ENCODE measurements at regions not wholly inside any gene's neighbourhood (a gene's known extent, or its start where the extent isn't known, plus 50 kb on each side); places are given as distances from the start of the nearest gene placed in this dataset.

DNA sequence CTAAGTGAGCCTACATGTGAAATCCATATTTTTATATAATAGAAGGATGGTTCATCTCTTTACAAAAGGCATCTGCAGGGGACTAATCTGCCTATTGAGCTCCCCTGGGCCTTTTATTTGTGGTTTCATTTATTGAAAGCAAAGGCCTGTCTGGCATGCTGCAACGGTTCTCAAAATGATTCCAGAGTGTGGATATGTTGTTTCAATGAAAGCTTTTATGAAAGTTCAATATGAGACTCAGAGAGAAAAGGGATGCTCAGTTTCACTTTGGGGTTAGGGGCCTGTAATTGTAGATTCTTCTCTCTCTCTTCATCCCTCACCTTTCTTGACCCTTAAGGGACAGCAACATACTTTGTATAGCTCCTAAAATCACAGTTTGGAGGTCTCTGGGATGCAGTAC, 204.2 kb upstream of the CASK start:
- no peak overlapping the region for H3K4me3 ChIP-seq (ENCODE audit: control insufficient read depth, low read depth, low read length)
- TF ChIP-seq, protein P1, sequence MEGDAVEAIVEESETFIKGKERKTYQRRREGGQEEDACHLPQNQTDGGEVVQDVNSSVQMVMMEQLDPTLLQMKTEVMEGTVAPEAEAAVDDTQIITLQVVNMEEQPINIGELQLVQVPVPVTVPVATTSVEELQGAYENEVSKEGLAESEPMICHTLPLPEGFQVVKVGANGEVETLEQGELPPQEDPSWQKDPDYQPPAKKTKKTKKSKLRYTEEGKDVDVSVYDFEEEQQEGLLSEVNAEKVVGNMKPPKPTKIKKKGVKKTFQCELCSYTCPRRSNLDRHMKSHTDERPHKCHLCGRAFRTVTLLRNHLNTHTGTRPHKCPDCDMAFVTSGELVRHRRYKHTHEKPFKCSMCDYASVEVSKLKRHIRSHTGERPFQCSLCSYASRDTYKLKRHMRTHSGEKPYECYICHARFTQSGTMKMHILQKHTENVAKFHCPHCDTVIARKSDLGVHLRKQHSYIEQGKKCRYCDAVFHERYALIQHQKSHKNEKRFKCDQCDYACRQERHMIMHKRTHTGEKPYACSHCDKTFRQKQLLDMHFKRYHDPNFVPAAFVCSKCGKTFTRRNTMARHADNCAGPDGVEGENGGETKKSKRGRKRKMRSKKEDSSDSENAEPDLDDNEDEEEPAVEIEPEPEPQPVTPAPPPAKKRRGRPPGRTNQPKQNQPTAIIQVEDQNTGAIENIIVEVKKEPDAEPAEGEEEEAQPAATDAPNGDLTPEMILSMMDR (IDR thresholded peaks at IDR 0.05; ENCODE audit: control insufficient read depth, insufficient read depth, low read depth, low read length, missing control alignments), result no peak
- DNase-seq (ENCODE audit: low read depth), result no peak

DNA sequence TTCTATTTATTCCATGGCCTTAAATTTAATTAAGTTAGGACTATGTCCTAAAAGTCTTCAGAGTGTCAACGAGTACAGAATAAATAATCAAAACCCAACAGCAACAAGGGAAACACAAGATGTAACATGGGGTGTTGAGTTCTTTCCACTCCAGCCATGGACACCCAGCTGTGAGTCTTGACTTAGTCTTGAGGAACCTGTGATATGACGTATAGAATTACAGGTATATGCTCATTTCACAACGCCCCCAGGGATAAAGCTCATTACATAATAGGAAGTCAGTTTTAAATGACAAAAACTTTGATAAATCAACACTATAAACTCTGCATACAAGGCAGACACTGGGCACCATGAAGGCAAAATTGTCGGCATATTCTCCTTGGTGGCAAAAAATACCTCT, 200.0 kb upstream of the CASK start:
- DNase-seq (ENCODE audit: low read depth), result no peak
- TF ChIP-seq, protein P1 (IDR thresholded peaks at IDR 0.05; ENCODE audit: control insufficient read depth, insufficient read depth, low read depth, low read length, missing control alignments), result no peak

DNA sequence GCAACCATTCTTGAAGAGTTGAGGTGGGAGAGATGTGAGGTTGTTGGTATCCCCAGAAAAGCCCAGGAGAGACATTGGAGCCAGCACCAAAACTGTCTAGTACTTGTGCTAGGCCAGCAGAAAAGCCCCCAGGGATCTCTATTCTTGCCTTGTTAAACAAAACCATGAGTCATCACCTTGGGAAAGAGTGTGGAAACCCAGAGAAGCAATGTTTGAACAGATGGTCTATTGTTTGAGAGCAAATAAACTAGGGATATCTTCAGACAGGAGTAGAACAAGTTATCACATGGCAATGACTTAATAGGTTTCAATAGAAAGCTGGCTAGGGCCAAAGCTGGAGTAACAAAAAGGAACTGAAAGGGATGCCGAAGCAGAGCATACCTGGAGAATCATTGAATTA, 195.7 kb upstream of the CASK start:
- TF ChIP-seq, protein P1 (IDR thresholded peaks at IDR 0.05; ENCODE audit: control insufficient read depth, insufficient read depth, low read depth, low read length, missing control alignments), result no peak
- DNase-seq (ENCODE audit: low read depth), result no peak
- no peak overlapping the region for H3K4me3 ChIP-seq (ENCODE audit: control insufficient read depth, low read depth, low read length)

More for the DNA sequence above, 200.0 kb upstream of the CASK start:
- no peak overlapping the region for H3K4me3 ChIP-seq (ENCODE audit: control insufficient read depth, low read depth, low read length)

DNA sequence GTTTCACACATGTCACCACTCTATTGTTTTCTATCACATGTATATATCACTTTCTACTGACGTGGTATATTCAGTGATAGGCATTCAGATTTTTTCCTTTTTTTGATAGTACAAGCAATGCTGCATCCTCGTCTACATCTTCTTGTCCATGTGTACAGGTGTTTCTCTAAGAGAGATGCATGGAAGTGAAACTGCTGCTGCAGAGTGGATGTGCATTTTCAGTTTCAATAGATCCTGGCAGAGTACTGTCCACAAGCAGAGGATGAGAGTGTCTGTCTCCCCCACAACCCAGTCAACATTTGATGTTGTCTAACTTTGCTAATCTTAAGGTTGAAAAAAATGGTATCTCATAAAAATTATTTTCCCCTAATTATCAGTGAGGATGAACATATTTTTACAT, 194.0 kb upstream of the CASK start:
- no peak for DNase-seq (ENCODE audit: low read depth)
- no peak overlapping the region for H3K4me3 ChIP-seq (ENCODE audit: control insufficient read depth, low read depth, low read length)
- TF ChIP-seq, protein P1 (IDR thresholded peaks at IDR 0.05; ENCODE audit: control insufficient read depth, insufficient read depth, low read depth, low read length, missing control alignments), result no peak

DNA sequence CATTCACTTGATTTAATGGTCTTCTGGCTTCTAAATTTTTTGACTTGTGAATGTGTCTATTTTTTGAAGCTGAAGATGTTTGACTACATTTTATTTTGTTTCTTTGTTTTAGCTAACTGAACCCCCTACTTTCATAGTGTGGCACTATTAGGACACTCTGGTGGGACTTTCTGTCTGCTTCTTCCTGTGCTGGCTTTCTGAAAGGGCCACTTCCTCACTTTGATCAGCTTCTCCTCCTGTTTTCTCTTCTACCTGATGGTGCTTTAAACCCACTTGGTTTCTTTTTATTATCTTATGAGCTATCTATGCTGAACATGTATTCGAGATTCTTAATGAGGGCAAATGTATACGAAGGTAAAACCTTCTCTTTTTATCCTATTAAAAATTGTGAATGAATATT, 186.1 kb upstream of the CASK start:
- DNase-seq (ENCODE audit: low read depth), result no peak
- TF ChIP-seq, protein P1 (IDR thresholded peaks at IDR 0.05; ENCODE audit: control insufficient read depth, insufficient read depth, low read depth, low read length, missing control alignments), result no peak
- H3K4me3 ChIP-seq (ENCODE audit: control insufficient read depth, low read depth, low read length), result no peak overlapping the region

DNA sequence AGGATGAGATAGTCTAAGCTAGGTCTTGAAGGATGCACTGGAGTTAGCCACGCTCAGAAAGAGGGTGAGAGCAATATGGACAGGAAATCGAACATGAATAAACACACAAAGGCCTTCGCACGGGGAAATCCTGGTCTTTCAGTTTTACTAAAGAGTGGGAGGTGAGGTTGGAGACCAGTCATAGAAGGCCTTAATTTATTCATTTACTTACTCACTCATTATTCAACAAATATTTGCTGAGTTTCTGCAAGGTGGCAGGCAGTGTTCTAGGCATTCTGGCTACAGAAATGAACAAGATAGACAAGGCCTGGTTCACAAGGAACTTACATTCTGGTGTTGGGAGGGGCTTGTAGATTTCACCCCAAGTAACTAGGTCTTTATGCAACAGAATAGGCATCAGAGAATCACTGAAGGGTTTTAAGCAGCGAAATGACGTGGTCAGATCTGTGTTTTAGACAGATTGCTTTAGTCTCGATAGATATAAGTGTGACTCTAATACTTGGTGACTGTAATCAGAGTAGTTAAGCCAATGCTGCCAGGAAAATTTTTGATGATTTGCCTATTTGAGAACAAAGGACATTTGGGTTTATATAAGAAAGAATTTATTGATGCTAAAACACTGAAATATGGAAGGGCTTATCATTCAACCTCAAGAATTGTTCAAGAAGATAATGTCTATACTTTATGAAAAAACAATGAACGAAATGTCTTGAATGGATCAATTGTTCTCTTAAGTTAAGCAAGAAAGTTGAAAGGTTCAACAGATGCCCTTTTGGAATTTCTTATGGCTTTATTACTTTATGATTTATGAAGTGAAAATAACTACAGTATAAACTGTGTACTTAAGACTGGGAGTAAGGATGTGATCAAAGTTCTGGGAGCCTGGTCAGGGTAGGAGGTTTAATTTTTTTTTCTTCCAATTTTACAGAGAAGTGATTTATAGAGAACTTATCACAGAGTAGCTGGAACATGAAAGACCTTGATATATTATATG, 184.4 kb upstream of the CASK start:
- DNase-seq (ENCODE audit: low read depth), result no peak

More for the DNA sequence above, 184.4 kb upstream of the CASK start:
- no peak overlapping the region for H3K4me3 ChIP-seq (ENCODE audit: control insufficient read depth, low read depth, low read length)
- TF ChIP-seq, protein P1 (IDR thresholded peaks at IDR 0.05; ENCODE audit: control insufficient read depth, insufficient read depth, low read depth, low read length, missing control alignments), result no peak

All from AG09309 (cell line).